GM23338 (cell line): ENCODE measurements at regions not wholly inside any gene's neighbourhood (a gene's known extent, or its start where the extent isn't known, plus 50 kb on each side); places are given as distances from the start of the nearest gene placed in this dataset.

Experiments
- ATAC-seq: fragments of 200-7000 bp; cut with Tn5 transposase; 3 replicates; pipeline ENCODE4 v1.9.1; 2020
- DNase-seq: peaks from one replicate; pipeline ENCODE4 v3.0.0-alpha.2; 2015; ENCODE audit warnings: low spot score
- H2AFZ ChIP-seq: fragments of 200-600 bp; sonication (generic); 2 replicates; pipeline ENCODE4 v1.8.0; 2016; ENCODE audit warnings: antibody characterized with exemption, mild to moderate bottlenecking, moderate library complexity
- H3F3A ChIP-seq: fragments of 200-600 bp; sonication (generic); replicated peaks from 2 replicates; pipeline ENCODE4 v1.8.0; 2017; ENCODE audit warnings: antibody characterized with exemption, mixed run types, low read depth
- H3K27ac ChIP-seq: fragments of 200-600 bp; sonication (generic); 2 replicates; pipeline ENCODE4 v1.6.1; 2016; ENCODE audit warnings: low read depth
- H3K27me3 ChIP-seq: fragments of 200-600 bp; sonication (generic); 2 replicates; pipeline ENCODE4 v1.8.0; 2016; ENCODE audit warnings: mild to moderate bottlenecking, mixed run types, moderate library complexity; ENCODE audit not compliant: insufficient read depth
- H3K36me3 ChIP-seq: fragments of 200-600 bp; sonication (generic); 2 replicates; pipeline ENCODE4 v1.8.0; 2016; ENCODE audit warnings: mild to moderate bottlenecking; ENCODE audit not compliant: insufficient read depth
- H3K4me1 ChIP-seq: fragments of 200-600 bp; sonication (generic); 2 replicates; pipeline ENCODE4 v1.8.0; 2016; ENCODE audit warnings: mild to moderate bottlenecking, moderate library complexity; ENCODE audit not compliant: insufficient read depth
- H3K4me2 ChIP-seq: fragments of 200-600 bp; sonication (generic); 2 replicates; pipeline ENCODE4 v1.7.1; 2017; ENCODE audit warnings: mixed run types
- H3K4me3 ChIP-seq: fragments of 200-600 bp; sonication (generic); 2 replicates; pipeline ENCODE4 v1.6.1; 2016; ENCODE audit warnings: mixed run types
- H3K79me2 ChIP-seq: fragments of 200-600 bp; sonication (generic); replicated peaks from 2 replicates; pipeline ENCODE4 v1.8.0; 2017; ENCODE audit warnings: mild to moderate bottlenecking; ENCODE audit not compliant: insufficient read depth
- H3K9me2 ChIP-seq: fragments of 200-600 bp; sonication (generic); 2 replicates; pipeline ENCODE4 v1.8.0; 2017; ENCODE audit not compliant: insufficient read depth
- H4K20me1 ChIP-seq: fragments of 200-600 bp; sonication (generic); replicated peaks from 2 replicates; pipeline ENCODE4 v1.8.0; 2017; ENCODE audit warnings: mild to moderate bottlenecking; ENCODE audit not compliant: insufficient read depth
- H3K27ac Mint-ChIP-seq: 2 replicates; pipeline ENCODE4 v1.8.0; 2020; ENCODE audit warnings: inconsistent platforms, mild to moderate bottlenecking, moderate library complexity, mixed read lengths
- H3K27me3 Mint-ChIP-seq: 3 replicates; pipeline ENCODE4 v1.8.0; 2022; ENCODE audit warnings: low read depth, mild to moderate bottlenecking, moderate library complexity, mixed read lengths, inconsistent platforms; ENCODE audit not compliant: insufficient read depth, poor library complexity
- H3K36me3 Mint-ChIP-seq: 3 replicates; pipeline ENCODE4 v1.8.0; 2021; ENCODE audit warnings: low read depth, mild to moderate bottlenecking, inconsistent platforms, moderate library complexity, mixed read lengths
- H3K4me1 Mint-ChIP-seq: 3 replicates; pipeline ENCODE4 v1.8.0; 2020; ENCODE audit warnings: mild to moderate bottlenecking, inconsistent platforms, mixed read lengths
- H3K4me3 Mint-ChIP-seq: 3 replicates; pipeline ENCODE4 v1.8.0; 2021; ENCODE audit warnings: moderate library complexity, mild to moderate bottlenecking, inconsistent platforms, mixed read lengths
- H3K9me3 Mint-ChIP-seq: 3 replicates; pipeline ENCODE4 v1.8.0; 2020; ENCODE audit warnings: moderate library complexity, mild to moderate bottlenecking, inconsistent platforms, mixed read lengths
- EZH2 ChIP-seq: fragments of 200-600 bp; sonication (generic); IDR thresholded peaks from one replicate; pipeline ENCODE4 v1.8.0; 2017; ENCODE audit warnings: antibody characterized with exemption, mild to moderate bottlenecking, low read depth; ENCODE audit not compliant: unreplicated experiment
- JUNB ChIP-seq: IDR thresholded peaks from one replicate; pipeline ENCODE4 v1.6.1; 2016; ENCODE audit warnings: antibody characterized with exemption; ENCODE audit not compliant: unreplicated experiment
- NANOG ChIP-seq: IDR thresholded peaks from 2 replicates; pipeline ENCODE4 v1.6.1; 2016; ENCODE audit warnings: antibody characterized with exemption, borderline replicate concordance
- ZNF114 ChIP-seq: fragments of 250-450 bp; sonication (Bioruptor Pico); IDR thresholded peaks from 2 replicates; pipeline ENCODE4 v1.5.0; 2020; ENCODE audit warnings: mild to moderate bottlenecking, moderate library complexity
- TF ChIP-seq, protein P1 (sequence below), 2 experiments: fragments of 200-600 bp in 1 of 2; sonication (generic) in 1 of 2; conservative IDR thresholded peaks; 2 replicates each; pipeline versions ENCODE4 v1.5.1 to v1.6.1; 2016 to 2017; ENCODE audit warnings: antibody characterized with exemption in 2 of 2, low read depth in 2 of 2, mild to moderate bottlenecking in 2 of 2, moderate library complexity in 1 of 2
- TF ChIP-seq, protein P2 (sequence below): fragments of 250-450 bp; sonication (Bioruptor Pico); IDR thresholded peaks from 2 replicates; pipeline ENCODE4 v1.5.0; 2020; ENCODE audit warnings: mild to moderate bottlenecking, moderate library complexity
- TF ChIP-seq, protein P3 (sequence below): IDR thresholded peaks from 2 replicates; pipeline ENCODE4 v1.6.1; 2016; ENCODE audit warnings: antibody characterized with exemption

DNA sequence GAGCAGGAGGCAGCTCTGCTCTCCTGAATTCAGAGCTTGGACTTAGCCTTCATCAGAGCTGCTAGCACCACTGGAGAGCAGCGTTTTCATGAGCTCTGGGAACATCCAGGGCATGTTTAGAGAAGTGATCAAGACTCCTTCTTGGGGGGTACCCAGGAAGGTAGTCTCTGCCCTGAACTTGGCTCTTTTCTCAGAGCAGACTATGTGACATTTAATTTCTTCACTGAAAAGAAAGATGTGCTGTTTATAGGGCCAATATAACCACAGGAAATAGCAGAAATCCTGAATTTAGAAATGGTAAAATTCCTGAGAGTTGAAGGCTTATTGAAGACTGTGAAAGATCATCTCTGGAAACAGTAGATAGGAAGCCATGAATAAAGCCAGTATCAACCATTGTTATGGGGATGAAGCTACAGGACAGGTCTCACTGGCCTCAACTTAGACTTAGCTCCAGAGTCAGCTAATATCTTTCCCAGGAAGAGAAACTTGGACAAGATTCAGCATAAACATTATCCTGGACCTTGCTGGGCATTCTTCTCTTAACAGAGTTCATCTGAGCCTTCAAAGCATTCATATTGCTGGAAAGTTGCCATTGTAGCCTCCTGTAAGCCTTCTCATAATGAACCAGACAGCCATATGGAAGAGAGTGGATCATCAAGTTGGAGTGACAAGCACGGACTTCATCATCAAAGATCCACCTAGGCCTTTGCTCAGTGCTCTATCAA lies 386.6 kb upstream of the THBS1 start (continued):
- TF ChIP-seq, protein P1, sequence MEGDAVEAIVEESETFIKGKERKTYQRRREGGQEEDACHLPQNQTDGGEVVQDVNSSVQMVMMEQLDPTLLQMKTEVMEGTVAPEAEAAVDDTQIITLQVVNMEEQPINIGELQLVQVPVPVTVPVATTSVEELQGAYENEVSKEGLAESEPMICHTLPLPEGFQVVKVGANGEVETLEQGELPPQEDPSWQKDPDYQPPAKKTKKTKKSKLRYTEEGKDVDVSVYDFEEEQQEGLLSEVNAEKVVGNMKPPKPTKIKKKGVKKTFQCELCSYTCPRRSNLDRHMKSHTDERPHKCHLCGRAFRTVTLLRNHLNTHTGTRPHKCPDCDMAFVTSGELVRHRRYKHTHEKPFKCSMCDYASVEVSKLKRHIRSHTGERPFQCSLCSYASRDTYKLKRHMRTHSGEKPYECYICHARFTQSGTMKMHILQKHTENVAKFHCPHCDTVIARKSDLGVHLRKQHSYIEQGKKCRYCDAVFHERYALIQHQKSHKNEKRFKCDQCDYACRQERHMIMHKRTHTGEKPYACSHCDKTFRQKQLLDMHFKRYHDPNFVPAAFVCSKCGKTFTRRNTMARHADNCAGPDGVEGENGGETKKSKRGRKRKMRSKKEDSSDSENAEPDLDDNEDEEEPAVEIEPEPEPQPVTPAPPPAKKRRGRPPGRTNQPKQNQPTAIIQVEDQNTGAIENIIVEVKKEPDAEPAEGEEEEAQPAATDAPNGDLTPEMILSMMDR (conservative IDR thresholded peaks at IDR 0.05; ENCODE audit: low read depth in 2 of 2): no peak
- TF ChIP-seq ZNF114 (no peak), NANOG (no peak)
- TF ChIP-seq, protein P2, sequence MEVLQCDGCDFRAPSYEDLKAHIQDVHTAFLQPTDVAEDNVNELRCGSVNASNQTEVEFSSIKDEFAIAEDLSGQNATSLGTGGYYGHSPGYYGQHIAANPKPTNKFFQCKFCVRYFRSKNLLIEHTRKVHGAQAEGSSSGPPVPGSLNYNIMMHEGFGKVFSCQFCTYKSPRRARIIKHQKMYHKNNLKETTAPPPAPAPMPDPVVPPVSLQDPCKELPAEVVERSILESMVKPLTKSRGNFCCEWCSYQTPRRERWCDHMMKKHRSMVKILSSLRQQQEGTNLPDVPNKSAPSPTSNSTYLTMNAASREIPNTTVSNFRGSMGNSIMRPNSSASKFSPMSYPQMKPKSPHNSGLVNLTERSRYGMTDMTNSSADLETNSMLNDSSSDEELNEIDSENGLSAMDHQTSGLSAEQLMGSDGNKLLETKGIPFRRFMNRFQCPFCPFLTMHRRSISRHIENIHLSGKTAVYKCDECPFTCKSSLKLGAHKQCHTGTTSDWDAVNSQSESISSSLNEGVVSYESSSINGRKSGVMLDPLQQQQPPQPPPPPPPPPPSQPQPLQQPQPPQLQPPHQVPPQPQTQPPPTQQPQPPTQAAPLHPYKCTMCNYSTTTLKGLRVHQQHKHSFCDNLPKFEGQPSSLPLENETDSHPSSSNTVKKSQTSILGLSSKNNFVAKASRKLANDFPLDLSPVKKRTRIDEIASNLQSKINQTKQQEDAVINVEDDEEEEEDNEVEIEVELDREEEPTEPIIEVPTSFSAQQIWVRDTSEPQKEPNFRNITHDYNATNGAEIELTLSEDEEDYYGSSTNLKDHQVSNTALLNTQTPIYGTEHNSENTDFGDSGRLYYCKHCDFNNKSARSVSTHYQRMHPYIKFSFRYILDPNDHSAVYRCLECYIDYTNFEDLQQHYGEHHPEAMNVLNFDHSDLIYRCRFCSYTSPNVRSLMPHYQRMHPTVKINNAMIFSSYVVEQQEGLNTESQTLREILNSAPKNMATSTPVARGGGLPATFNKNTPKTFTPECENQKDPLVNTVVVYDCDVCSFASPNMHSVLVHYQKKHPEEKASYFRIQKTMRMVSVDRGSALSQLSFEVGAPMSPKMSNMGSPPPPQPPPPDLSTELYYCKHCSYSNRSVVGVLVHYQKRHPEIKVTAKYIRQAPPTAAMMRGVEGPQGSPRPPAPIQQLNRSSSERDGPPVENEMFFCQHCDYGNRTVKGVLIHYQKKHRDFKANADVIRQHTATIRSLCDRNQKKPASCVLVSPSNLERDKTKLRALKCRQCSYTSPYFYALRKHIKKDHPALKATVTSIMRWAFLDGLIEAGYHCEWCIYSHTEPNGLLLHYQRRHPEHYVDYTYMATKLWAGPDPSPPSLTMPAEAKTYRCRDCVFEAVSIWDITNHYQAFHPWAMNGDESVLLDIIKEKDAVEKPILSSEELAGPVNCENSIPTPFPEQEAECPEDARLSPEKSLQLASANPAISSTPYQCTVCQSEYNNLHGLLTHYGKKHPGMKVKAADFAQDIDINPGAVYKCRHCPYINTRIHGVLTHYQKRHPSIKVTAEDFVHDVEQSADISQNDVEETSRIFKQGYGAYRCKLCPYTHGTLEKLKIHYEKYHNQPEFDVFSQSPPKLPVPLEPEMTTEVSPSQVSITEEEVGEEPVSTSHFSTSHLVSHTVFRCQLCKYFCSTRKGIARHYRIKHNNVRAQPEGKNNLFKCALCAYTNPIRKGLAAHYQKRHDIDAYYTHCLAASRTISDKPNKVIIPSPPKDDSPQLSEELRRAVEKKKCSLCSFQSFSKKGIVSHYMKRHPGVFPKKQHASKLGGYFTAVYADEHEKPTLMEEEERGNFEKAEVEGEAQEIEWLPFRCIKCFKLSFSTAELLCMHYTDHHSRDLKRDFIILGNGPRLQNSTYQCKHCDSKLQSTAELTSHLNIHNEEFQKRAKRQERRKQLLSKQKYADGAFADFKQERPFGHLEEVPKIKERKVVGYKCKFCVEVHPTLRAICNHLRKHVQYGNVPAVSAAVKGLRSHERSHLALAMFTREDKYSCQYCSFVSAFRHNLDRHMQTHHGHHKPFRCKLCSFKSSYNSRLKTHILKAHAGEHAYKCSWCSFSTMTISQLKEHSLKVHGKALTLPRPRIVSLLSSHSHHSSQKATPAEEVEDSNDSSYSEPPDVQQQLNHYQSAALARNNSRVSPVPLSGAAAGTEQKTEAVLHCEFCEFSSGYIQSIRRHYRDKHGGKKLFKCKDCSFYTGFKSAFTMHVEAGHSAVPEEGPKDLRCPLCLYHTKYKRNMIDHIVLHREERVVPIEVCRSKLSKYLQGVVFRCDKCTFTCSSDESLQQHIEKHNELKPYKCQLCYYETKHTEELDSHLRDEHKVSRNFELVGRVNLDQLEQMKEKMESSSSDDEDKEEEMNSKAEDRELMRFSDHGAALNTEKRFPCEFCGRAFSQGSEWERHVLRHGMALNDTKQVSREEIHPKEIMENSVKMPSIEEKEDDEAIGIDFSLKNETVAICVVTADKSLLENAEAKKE: no peak

DNA sequence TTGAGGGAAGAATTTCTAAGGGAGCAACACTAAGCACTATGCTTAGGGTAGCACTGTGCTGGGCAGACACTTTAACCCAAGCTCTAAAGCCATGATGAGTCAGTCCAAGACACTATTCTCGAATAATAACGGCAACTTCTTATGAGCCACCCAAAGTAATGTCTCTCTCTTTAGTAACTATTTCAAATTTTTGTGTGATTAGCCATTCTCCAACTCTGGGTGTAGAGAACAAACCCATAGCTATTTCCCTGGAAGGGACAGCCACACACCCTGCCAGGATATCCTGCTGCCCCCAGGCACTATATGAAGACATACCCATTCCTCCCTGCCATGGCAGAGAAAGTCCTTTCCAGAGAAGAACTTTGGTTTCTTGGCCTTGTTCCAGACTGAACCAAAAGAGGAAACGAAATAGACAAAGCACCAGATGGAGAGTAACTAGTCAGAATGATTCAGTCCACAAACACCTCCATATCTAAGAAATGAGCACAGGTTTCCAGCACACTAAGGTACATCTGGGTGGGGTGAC lies 384.9 kb upstream of the THBS1 start:
- Histone ChIP-seq H2AFZ (no peak overlapping the region), H3K4me1 (peaks cover 14% of the 10 kb centered on the region), H3K4me3 (no peak overlapping the region), H3F3A (no peaks in the 10 kb centered on the region), H3K27me3 (no peaks in the 10 kb centered on the region), H3K9me2 (peaks cover 13% of the 10 kb centered on the region), H3K4me2 (no peak overlapping the region), H3K79me2 (no peaks in the 10 kb centered on the region), H3K36me3 (no peaks in the 10 kb centered on the region), H3K27ac (no peak overlapping the region), H4K20me1 (no peaks in the 10 kb centered on the region)
- ATAC-seq: no peak
- no peaks in the 10 kb centered on the region for H3K36me3 Mint-ChIP-seq
- H3K4me1 Mint-ChIP-seq: peaks cover 20% of the 10 kb centered on the region; the same call in 2 of the 3 replicates
- DNase-seq: no peak
- no peak overlapping the region for H3K4me3 Mint-ChIP-seq
- H3K27ac Mint-ChIP-seq: no peak overlapping the region
- H3K9me3 Mint-ChIP-seq: no peaks in the 10 kb centered on the region
- no peaks in the 10 kb centered on the region for H3K27me3 Mint-ChIP-seq
- TF ChIP-seq EZH2 (no peak), JUNB (no peak), ZNF114 (no peak), NANOG (no peak)
- TF ChIP-seq, protein P3, sequence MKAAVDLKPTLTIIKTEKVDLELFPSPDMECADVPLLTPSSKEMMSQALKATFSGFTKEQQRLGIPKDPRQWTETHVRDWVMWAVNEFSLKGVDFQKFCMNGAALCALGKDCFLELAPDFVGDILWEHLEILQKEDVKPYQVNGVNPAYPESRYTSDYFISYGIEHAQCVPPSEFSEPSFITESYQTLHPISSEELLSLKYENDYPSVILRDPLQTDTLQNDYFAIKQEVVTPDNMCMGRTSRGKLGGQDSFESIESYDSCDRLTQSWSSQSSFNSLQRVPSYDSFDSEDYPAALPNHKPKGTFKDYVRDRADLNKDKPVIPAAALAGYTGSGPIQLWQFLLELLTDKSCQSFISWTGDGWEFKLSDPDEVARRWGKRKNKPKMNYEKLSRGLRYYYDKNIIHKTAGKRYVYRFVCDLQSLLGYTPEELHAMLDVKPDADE: no peak
